OCI-LY3 (cell line): ENCODE measurements at regions not wholly inside any gene's neighbourhood (a gene's known extent, or its start where the extent isn't known, plus 50 kb on each side); places are given as distances from the start of the nearest gene placed in this dataset.

Experiments
- H2AFZ ChIP-seq: fragments of 200-600, 300-600 bp; shearing (Covaris generic); 2 replicates; pipeline ENCODE4 v1.6.0; 2014; ENCODE audit warnings: antibody characterized with exemption, low read depth, low read length
- H3K27ac ChIP-seq: fragments of 200-600, 300-600 bp; sonication (generic); 2 replicates; pipeline ENCODE4 v1.5.1; 2014; ENCODE audit warnings: mild to moderate bottlenecking, low read length, moderate library complexity, mixed read lengths
- H3K27me3 ChIP-seq: fragments of 200-600, 300-600 bp; sonication (generic); 2 replicates; pipeline ENCODE4 v1.6.1; 2014; ENCODE audit warnings: low read depth, low read length, mixed read lengths
- H3K36me3 ChIP-seq: fragments of 200-600, 300-600 bp; sonication (generic); replicated peaks from 2 replicates; pipeline ENCODE3; 2014; ENCODE audit warnings: low read depth, low read length, mixed read lengths
- H3K4me1 ChIP-seq: fragments of 300-600, 200-600 bp; sonication (generic); 2 replicates; pipeline ENCODE4 v1.6.1; 2014; ENCODE audit warnings: low read length, mixed read lengths
- H3K4me2 ChIP-seq: fragments of 200-600, 300-600 bp; sonication (generic); 2 replicates; pipeline ENCODE4 v1.6.1; 2014; ENCODE audit warnings: low read length, mixed read lengths
- H3K4me3 ChIP-seq: fragments of 300-600, 200-600 bp; sonication (generic); 2 replicates; pipeline ENCODE4 v1.5.1; 2014; ENCODE audit warnings: antibody characterized with exemption, mild to moderate bottlenecking, low read length, moderate library complexity
- H3K79me2 ChIP-seq: fragments of 300-600, 200-600 bp; shearing (Covaris generic); 2 replicates; pipeline ENCODE4 v1.6.1; 2014; ENCODE audit warnings: mild to moderate bottlenecking, low read length, mixed read lengths
- H3K9ac ChIP-seq: fragments of 300-600, 200-600 bp; shearing (Covaris generic); 2 replicates; pipeline ENCODE4 v1.6.0; 2014; ENCODE audit warnings: mild to moderate bottlenecking, low read length, moderate library complexity
- H3K9me3 ChIP-seq: fragments of 200-600, 300-600 bp; shearing (Covaris generic); 2 replicates; pipeline ENCODE4 v1.6.1; 2014; ENCODE audit warnings: low read length, mixed read lengths; ENCODE audit not compliant: insufficient read depth
- H4K20me1 ChIP-seq: fragments of 200-600, 300-600 bp; sonication (generic); 2 replicates; pipeline ENCODE4 v1.6.1; 2016; ENCODE audit warnings: low read length, mixed read lengths; ENCODE audit not compliant: insufficient read depth
- EZH2phosphoT487 ChIP-seq: fragments of 200-600 bp; shearing (Covaris generic); IDR thresholded peaks from 2 replicates; pipeline ENCODE4 v1.6.1; 2018; ENCODE audit warnings: antibody characterized with exemption, mixed run types, low read depth
- TF ChIP-seq, protein P1 (sequence below): fragments of 200-600, 300-600 bp; sonication (generic); IDR thresholded peaks from 2 replicates; pipeline ENCODE4 v1.5.1; 2014; ENCODE audit warnings: antibody characterized with exemption, low read length, low read depth

DNA sequence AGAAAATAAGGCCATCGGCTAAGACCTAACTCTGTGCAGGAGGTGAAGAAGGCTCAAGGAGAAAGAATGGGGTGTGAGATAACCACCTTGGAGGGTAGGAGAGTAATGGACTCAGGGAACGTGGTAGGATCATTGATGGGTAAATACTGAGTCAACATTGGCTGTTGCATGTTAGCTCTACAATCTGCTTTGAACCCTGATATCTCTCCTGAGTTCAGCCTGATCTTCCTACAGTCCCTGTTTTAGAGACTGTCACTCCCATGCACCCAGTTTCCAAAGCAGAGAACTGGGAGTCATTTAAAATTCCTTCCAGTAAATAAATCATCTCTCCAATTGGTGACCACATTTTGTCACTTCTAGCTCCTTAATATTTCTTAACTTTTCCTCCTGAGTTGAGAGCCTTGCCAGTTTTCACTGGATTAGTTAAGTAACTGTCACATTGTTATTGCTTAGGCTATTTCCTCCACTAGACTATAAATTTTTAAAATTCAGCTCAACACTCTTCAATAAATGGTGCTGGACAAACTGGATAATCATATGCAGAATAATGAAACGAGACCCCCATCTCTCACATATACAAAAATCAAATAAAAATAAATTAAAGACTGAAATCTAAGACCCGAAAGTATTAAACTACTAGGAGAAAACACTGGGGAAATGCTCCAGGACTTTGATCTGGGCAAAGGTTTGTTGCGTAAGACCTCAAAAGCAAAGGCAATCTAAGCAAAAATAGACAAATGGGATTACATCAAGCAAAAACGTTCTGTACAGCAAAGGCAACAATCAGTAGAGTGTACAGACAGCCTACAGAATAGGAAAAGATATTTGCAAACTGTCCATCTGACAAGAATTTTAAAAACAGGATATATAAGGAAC lies 138.9 kb upstream of the TMEM170B start:
- H3K4me2 ChIP-seq = no peak overlapping the region
- H4K20me1 ChIP-seq = no peaks in the 10 kb centered on the region
- H3K27ac ChIP-seq = no peak overlapping the region
- no peak overlapping the region for H3K4me3 ChIP-seq
- peaks cover 28% of the 10 kb centered on the region for H3K4me1 ChIP-seq
- no peak overlapping the region for H2AFZ ChIP-seq
- TF ChIP-seq, protein P1, sequence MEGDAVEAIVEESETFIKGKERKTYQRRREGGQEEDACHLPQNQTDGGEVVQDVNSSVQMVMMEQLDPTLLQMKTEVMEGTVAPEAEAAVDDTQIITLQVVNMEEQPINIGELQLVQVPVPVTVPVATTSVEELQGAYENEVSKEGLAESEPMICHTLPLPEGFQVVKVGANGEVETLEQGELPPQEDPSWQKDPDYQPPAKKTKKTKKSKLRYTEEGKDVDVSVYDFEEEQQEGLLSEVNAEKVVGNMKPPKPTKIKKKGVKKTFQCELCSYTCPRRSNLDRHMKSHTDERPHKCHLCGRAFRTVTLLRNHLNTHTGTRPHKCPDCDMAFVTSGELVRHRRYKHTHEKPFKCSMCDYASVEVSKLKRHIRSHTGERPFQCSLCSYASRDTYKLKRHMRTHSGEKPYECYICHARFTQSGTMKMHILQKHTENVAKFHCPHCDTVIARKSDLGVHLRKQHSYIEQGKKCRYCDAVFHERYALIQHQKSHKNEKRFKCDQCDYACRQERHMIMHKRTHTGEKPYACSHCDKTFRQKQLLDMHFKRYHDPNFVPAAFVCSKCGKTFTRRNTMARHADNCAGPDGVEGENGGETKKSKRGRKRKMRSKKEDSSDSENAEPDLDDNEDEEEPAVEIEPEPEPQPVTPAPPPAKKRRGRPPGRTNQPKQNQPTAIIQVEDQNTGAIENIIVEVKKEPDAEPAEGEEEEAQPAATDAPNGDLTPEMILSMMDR = no peak
- no peak for TF ChIP-seq EZH2phosphoT487
- H3K36me3 ChIP-seq = peaks cover 3% of the 10 kb centered on the region
- no peaks in the 10 kb centered on the region for H3K9me3 ChIP-seq
- no peaks in the 10 kb centered on the region for H3K79me2 ChIP-seq
- no peak overlapping the region for H3K9ac ChIP-seq
- no peaks in the 10 kb centered on the region for H3K27me3 ChIP-seq

DNA sequence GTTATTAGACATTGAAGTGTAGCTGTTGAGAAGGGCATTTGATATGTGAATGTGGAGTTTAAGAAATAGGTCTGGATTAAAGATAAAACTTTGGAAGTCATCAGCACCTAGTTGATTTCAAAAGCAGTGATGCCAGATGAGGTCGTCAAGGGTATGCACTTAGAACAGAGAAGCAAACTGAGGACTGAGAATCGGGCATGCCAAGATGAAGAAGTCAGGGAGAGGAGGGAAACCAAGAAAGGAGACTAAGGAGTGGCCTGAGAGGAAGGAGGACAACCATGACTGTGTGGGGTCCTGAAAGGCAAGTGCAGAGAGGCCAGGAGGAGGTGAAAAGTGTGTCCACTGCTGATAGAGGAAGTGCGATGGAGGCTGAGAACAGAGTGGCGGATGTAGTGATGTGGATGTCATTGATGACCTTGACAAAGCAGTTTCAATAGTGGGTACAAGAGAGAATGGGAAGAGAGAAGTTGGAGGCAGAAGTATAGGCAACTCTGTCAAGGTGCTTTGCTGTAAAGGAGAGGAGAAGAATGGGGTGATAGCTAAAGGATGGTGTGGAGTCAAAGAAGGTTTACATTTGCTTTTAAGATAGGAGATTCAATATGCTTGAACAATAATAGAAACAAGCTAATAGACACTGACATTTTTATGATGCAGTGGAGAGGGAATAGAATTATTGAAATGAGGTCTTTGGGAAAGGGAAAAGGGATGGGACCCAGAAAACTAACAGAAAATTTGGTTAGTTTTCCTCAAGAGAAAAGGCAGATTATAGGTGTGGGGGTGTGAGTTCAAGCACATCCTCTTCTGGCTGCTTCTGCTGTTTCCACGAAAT lies 139.7 kb upstream of the TMEM170B start:
- H3K9ac ChIP-seq = no peak overlapping the region
- H4K20me1 ChIP-seq = no peaks in the 10 kb centered on the region
- H3K27ac ChIP-seq = no peak overlapping the region
- no peaks in the 10 kb centered on the region for H3K9me3 ChIP-seq
- no peak for TF ChIP-seq EZH2phosphoT487
- TF ChIP-seq, protein P1 = no peak
- no peak overlapping the region for H3K4me2 ChIP-seq
- no peak overlapping the region for H3K4me3 ChIP-seq
- H3K4me1 ChIP-seq = peaks cover 36% of the 10 kb centered on the region
- no peaks in the 10 kb centered on the region for H3K79me2 ChIP-seq
- H3K27me3 ChIP-seq = no peaks in the 10 kb centered on the region
- H3K36me3 ChIP-seq = peaks cover 7% of the 10 kb centered on the region
- H2AFZ ChIP-seq = peak overlapping the region; percentile 18; the same call in 1 of the 2 replicates

DNA sequence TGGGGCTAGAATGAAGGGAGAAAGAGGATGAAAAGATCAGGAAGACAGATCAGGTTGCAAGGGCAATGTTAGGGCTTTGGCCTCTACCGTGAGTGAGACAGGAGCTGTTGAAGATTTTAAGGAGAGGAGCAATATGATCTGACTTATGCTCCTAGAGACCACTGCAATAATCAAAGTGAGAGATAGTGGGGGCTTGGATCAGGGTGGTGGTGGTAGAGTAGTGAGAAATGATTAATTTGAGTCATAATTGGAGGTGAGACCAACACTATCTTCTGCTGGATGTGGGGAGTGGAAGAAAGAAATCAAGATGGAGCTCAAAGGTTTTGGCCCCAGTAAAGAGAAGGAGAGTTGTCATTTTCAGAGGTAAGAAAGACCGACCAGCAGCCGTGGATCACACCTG lies 140.7 kb upstream of the TMEM170B start:
- Histone ChIP-seq H2AFZ (no peak overlapping the region), H3K27ac (no peak overlapping the region), H3K4me1 (peaks cover 41% of the 10 kb centered on the region), H3K27me3 (no peaks in the 10 kb centered on the region), H3K79me2 (no peaks in the 10 kb centered on the region), H4K20me1 (no peaks in the 10 kb centered on the region), H3K36me3 (peaks cover 14% of the 10 kb centered on the region), H3K9me3 (peaks cover 6% of the 10 kb centered on the region; the same call in 1 of the 2 replicates), H3K9ac (no peak overlapping the region), H3K4me2 (no peak overlapping the region), H3K4me3 (no peak overlapping the region)
- TF ChIP-seq EZH2phosphoT487 = no peak
- TF ChIP-seq, protein P1 = no peak
